Esophagus squamous epithelium (tissue), 4 donors: ENCODE measurements at regions not wholly inside any gene's neighbourhood (a gene's known extent, or its start where the extent isn't known, plus 50 kb on each side); places are given as distances from the start of the nearest gene placed in this dataset.

Source experiments
- CTCF ChIP-seq, 6 experiments: fragments of 450-650 bp in 4 of 6; fragments of 200-600 bp in 2 of 6; sonication (generic) in 2 of 6; IDR thresholded peaks; one replicate each; pipeline ENCODE4 v1.5.1; 2016 to 2019; ENCODE audit warnings: antibody characterized with exemption in 6 of 6, mild to moderate bottlenecking in 4 of 6, moderate library complexity in 4 of 6
- POLR2A ChIP-seq, 4 donors: fragments of 450-650 bp; IDR thresholded peaks; one replicate each; pipeline ENCODE4 v1.6.1; 2017; ENCODE audit warnings: antibody characterized with exemption in 4 of 4, mild to moderate bottlenecking in 4 of 4, moderate library complexity in 3 of 4

- TF ChIP-seq CTCF (IDR thresholded peaks at IDR 0.05) (no peak), POLR2A (IDR thresholded peaks at IDR 0.05) (no peak)
Observed at GRCh38 chr18:61196750-61197149, 136.5 kb upstream of the CDH20 start.
